ENCODE measurements at regions not wholly inside any gene's neighbourhood (a gene's known extent, or its start where the extent isn't known, plus 50 kb on each side); places are given as distances from the start of the nearest gene placed in this dataset.

GRCh38 chr5:93305984-93306383, 275.0 kb downstream of the NR2F1-AS1 start:
- H3K4me3 ChIP-seq = no peak overlapping the region
- ATAC-seq (no peak), DNase-seq (no peak)
- no peaks in the 10 kb centered on the region for H3K4me1 ChIP-seq
- TF ChIP-seq, protein P1, sequence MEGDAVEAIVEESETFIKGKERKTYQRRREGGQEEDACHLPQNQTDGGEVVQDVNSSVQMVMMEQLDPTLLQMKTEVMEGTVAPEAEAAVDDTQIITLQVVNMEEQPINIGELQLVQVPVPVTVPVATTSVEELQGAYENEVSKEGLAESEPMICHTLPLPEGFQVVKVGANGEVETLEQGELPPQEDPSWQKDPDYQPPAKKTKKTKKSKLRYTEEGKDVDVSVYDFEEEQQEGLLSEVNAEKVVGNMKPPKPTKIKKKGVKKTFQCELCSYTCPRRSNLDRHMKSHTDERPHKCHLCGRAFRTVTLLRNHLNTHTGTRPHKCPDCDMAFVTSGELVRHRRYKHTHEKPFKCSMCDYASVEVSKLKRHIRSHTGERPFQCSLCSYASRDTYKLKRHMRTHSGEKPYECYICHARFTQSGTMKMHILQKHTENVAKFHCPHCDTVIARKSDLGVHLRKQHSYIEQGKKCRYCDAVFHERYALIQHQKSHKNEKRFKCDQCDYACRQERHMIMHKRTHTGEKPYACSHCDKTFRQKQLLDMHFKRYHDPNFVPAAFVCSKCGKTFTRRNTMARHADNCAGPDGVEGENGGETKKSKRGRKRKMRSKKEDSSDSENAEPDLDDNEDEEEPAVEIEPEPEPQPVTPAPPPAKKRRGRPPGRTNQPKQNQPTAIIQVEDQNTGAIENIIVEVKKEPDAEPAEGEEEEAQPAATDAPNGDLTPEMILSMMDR (IDR thresholded peaks at IDR 0.05) = no peak
- no peak overlapping the region for H3K27ac ChIP-seq
- intact Hi-C loops (cut with DNase I) = no loop called here
- H3K27me3 ChIP-seq (ENCODE audit: low read depth) = no peaks in the 10 kb centered on the region
- no peaks in the 10 kb centered on the region for H3K36me3 ChIP-seq
- no peaks in the 10 kb centered on the region for H3K9me3 ChIP-seq

DNA sequence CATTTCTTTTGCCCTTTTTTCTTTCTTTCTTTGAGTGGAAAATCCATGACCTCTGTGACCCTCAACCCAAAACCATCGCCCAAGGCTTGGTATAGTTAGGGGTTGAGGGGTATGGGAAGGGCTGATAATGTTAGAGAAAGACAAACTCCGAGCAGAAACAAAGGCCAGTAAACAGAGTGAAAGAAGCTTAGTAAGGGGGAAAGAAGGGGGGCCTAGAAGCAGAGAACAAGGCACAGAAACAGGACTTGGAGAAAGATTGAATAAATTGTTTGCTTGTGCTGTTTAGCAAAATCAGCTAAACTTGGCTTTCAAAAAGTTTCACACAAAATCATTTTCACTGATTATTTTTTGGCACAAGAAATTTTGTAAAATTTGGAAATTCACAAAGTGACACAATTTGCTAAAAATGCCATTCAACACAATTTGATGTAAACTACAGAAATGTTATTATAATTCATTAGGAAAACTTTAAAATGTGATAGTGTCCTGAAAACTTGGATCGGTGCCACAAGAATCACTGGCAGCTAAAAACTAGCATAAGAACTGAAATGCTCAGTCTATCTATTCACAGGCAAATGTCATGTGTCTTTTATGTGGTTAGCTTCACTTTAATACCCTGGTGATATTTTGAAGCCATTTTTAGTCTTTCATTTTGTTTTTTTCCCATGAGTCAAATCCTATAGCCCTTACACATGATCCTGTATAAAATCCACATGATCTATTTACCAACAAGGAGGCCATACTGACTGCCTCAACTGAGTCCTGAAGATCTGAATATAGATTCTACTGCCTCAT, 276.4 kb downstream of the NR2F1-AS1 start:
- no peaks in the 10 kb centered on the region for H3K9me3 ChIP-seq
- H3K36me3 ChIP-seq = no peaks in the 10 kb centered on the region
- H3K27ac ChIP-seq = no peak overlapping the region
- H3K4me1 ChIP-seq = no peaks in the 10 kb centered on the region
- intact Hi-C loops (cut with DNase I) = no loop called here
- TF ChIP-seq, protein P1 (IDR thresholded peaks at IDR 0.05) = no peak
- no peak overlapping the region for H3K4me3 ChIP-seq
- no peaks in the 10 kb centered on the region for H3K27me3 ChIP-seq (ENCODE audit: low read depth)
- DNase-seq = no peak
- ATAC-seq = no peak

DNA sequence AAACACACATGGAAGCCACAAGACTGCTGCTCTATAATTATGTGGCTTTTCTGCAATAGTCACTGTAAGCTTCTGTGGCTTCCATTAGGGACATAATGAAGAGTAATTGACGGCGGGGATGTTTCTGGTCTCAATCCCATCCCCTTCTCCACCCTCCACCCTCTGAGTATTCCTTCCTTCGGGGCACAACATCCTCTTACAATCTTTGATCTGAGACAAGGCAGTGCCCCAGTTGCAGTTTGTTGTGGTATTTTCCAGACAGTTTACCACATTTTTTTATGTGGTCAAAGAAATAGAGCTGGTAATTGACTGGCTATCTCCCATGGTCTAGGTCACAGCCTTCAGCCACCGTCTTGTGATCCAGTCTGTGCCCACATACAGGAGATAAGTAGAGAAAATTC, 277.7 kb downstream of the NR2F1-AS1 start:
- ATAC-seq = no peak
- Histone ChIP-seq H3K9me3 (no peaks in the 10 kb centered on the region), H3K4me3 (no peak overlapping the region), H3K27me3 (ENCODE audit: low read depth) (no peaks in the 10 kb centered on the region), H3K4me1 (no peaks in the 10 kb centered on the region), H3K27ac (no peak overlapping the region), H3K36me3 (no peaks in the 10 kb centered on the region)
- TF ChIP-seq, protein P1 (IDR thresholded peaks at IDR 0.05) = no peak
- no peak for DNase-seq
- intact Hi-C loops (cut with DNase I) = no loop called here

DNA sequence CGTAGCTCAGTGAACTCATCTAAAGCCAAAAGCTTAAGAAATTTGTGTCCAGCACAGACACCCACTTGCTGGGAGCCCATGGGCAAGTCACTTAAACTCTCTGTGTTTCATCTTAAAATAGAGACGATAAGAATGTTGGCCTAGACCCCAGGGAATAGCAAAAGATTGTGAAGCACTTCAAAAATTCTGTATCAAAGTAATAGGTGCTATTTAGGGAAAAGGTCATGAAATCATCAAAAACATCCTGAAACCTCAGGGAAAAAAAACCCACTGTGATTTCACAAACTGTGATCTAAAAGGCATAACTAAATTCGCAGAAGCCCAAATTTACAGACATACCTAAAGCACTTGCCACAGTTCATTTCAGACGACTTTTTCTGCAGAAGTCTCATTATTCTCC, 278.3 kb downstream of the NR2F1-AS1 start:
- Histone ChIP-seq H3K4me1 (no peaks in the 10 kb centered on the region), H3K27me3 (ENCODE audit: low read depth) (no peaks in the 10 kb centered on the region), H3K9me3 (no peaks in the 10 kb centered on the region), H3K36me3 (no peaks in the 10 kb centered on the region), H3K27ac (no peak overlapping the region), H3K4me3 (no peak overlapping the region)
- TF ChIP-seq, protein P1 (IDR thresholded peaks at IDR 0.05) = no peak
- intact Hi-C loops (cut with DNase I) = no loop called here
- ATAC-seq (no peak), DNase-seq (no peak)

GRCh38 chr5:93300945-93301344, 280.1 kb downstream of the NR2F1-AS1 start:
- DNase-seq = no peak
- Histone ChIP-seq H3K9me3 (no peaks in the 10 kb centered on the region), H3K27ac (no peak overlapping the region), H3K36me3 (no peaks in the 10 kb centered on the region), H3K4me1 (no peaks in the 10 kb centered on the region), H3K27me3 (ENCODE audit: low read depth) (no peaks in the 10 kb centered on the region), H3K4me3 (no peak overlapping the region)
- intact Hi-C loops (cut with DNase I) = no loop called here
- TF ChIP-seq, protein P1 (IDR thresholded peaks at IDR 0.05) = no peak
- ATAC-seq = no peak

Measured in lower lobe of right lung (tissue), 2 donors.